ENCODE measurements at regions not wholly inside any gene's neighbourhood (a gene's known extent, or its start where the extent isn't known, plus 50 kb on each side); places are given as distances from the start of the nearest gene placed in this dataset.

GRCh38 chr10:123585477-123586445 is 80.4 kb upstream of the GPR26 start:
- TF ChIP-seq GATA2 (IDR thresholded peaks at IDR 0.05; ENCODE audit: low read depth, low read length) (no peak), GATA3 (IDR thresholded peaks at IDR 0.05; ENCODE audit: low read depth, low read length) (no peak)
